Right lobe of liver (tissue), 4 donors: ENCODE measurements at regions not wholly inside any gene's neighbourhood (a gene's known extent, or its start where the extent isn't known, plus 50 kb on each side); places are given as distances from the start of the nearest gene placed in this dataset.

Source experiments
- POLR2A ChIP-seq: fragments of 450-650 bp; IDR thresholded peaks from one replicate; pipeline ENCODE4 v1.6.1; 2017; ENCODE audit warnings: antibody characterized with exemption, mild to moderate bottlenecking
- TF ChIP-seq, protein P1 (sequence below), 4 donors: fragments of 200-600 bp in 3 of 4; fragments of 450-650 bp in 1 of 4; IDR thresholded peaks; one replicate each; pipeline versions ENCODE4 v1.5.1 to v1.8.0; 2016 to 2022; ENCODE audit warnings: antibody characterized with exemption in 4 of 4, mild to moderate bottlenecking in 2 of 4
- donor health status: DM: no; HTN: no; CAD: no.
- donor health status: DM: no; HTN: no; CAD: no.
- donor health status: DM: no; HTN: yes; CAD: no.

GRCh38 chr6:145225500-145225899, 509.8 kb downstream of the EPM2A start:
- TF ChIP-seq POLR2A, result no peak
- TF ChIP-seq, protein P1, sequence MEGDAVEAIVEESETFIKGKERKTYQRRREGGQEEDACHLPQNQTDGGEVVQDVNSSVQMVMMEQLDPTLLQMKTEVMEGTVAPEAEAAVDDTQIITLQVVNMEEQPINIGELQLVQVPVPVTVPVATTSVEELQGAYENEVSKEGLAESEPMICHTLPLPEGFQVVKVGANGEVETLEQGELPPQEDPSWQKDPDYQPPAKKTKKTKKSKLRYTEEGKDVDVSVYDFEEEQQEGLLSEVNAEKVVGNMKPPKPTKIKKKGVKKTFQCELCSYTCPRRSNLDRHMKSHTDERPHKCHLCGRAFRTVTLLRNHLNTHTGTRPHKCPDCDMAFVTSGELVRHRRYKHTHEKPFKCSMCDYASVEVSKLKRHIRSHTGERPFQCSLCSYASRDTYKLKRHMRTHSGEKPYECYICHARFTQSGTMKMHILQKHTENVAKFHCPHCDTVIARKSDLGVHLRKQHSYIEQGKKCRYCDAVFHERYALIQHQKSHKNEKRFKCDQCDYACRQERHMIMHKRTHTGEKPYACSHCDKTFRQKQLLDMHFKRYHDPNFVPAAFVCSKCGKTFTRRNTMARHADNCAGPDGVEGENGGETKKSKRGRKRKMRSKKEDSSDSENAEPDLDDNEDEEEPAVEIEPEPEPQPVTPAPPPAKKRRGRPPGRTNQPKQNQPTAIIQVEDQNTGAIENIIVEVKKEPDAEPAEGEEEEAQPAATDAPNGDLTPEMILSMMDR (IDR thresholded peaks at IDR 0.05), result no peak
